ENCODE measurements at regions not wholly inside any gene's neighbourhood (a gene's known extent, or its start where the extent isn't known, plus 50 kb on each side); places are given as distances from the start of the nearest gene placed in this dataset.

DNA sequence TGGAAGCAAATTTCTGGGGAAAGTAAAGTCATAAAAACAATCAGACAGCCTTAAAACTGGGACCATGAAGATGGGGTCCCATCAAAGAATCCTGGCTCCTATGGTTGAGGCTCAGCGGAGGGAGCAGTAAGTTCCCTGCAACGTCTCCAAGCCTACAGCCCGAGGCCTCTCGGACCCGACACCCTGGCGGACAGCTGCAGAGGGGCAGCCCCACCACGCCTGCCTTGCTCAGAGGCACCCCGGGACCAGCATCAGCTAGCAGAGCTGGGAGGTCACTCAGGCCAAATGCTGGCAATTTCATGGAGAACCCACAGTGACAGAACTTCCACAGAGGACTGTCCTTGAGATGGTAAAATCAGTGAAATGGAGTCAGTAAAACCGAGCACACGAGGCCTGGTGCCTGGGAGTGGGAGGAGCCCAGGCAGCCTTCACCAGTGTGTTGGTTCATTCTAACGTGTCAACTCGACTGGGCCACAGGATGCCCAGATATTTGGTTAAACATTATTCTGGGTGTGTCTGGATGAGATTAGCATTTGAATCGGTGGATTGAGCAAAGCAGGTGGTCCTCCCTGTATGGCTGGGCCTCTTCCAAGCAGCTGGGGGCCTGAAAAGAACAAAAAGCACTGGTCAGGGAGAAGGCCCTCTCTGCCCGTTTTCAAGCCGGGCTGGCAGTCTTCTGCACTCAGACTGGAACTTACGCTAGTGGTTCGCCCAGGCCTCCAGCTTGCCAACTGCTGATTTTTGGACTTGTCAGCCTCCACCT is 96.2 kb upstream of the INSIG1 start:
- no peaks in the 10 kb centered on the region for H3K79me2 ChIP-seq (ENCODE audit: control insufficient read depth, insufficient read depth, low read length)
- H3K9ac ChIP-seq (replicated peaks; ENCODE audit: extremely low read depth, insufficient read depth, low read length): no peak overlapping the region
- ChIA-PET CTCF (interaction anchor here (1.3 kb wide), 1 partner anchor 144 kb away, joined by 4 read pairs; no protein-coding TSS in a partner anchor), POLR2A (no interaction called here)
- intact Hi-C loops (cut with micrococcal nuclease) (loop anchor here (10.0 kb wide), 1 partner anchor 603 kb away; no protein-coding TSS in a partner anchor), dilution Hi-C loops (cut with MboI; ENCODE audit: extremely low pct_ligation_motif_present, low sequenced_read_pairs) (no loop called here)
- H4K20me1 ChIP-seq (replicated peaks; ENCODE audit: control insufficient read depth, extremely low read depth, insufficient read depth, low read length): no peaks in the 10 kb centered on the region
- FAIRE-seq (no peak), DNase-seq (ENCODE audit: low read depth, low spot score) (no peak)
- no peak for TF ChIP-seq JUN (IDR thresholded peaks at IDR 0.05; ENCODE audit: borderline replicate concordance, insufficient read depth, insufficient read length, low read depth)
- no peak for TF ChIP-seq EZH2 (IDR thresholded peaks at IDR 0.05; ENCODE audit: borderline replicate concordance, low read depth, low read length, severe bottlenecking)
- TF ChIP-seq POLR2AphosphoS5 (IDR thresholded peaks at IDR 0.05; ENCODE audit: insufficient read depth, low read depth, low read length): no peak
- TF ChIP-seq MYC (IDR thresholded peaks at IDR 0.05; ENCODE audit: low read depth, low read length): no peak
- TF ChIP-seq, protein P1, sequence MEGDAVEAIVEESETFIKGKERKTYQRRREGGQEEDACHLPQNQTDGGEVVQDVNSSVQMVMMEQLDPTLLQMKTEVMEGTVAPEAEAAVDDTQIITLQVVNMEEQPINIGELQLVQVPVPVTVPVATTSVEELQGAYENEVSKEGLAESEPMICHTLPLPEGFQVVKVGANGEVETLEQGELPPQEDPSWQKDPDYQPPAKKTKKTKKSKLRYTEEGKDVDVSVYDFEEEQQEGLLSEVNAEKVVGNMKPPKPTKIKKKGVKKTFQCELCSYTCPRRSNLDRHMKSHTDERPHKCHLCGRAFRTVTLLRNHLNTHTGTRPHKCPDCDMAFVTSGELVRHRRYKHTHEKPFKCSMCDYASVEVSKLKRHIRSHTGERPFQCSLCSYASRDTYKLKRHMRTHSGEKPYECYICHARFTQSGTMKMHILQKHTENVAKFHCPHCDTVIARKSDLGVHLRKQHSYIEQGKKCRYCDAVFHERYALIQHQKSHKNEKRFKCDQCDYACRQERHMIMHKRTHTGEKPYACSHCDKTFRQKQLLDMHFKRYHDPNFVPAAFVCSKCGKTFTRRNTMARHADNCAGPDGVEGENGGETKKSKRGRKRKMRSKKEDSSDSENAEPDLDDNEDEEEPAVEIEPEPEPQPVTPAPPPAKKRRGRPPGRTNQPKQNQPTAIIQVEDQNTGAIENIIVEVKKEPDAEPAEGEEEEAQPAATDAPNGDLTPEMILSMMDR (IDR thresholded peaks at IDR 0.05; ENCODE audit: extremely low read depth in 1 of 2, insufficient read depth in 1 of 2, low read depth in 1 of 2, low read length in 2 of 2): no peak
- no peak for TF ChIP-seq FOS (IDR thresholded peaks at IDR 0.05; ENCODE audit: borderline replicate concordance, insufficient read depth, low read length)
- TF ChIP-seq MAX (IDR thresholded peaks at IDR 0.05; ENCODE audit: insufficient read depth, insufficient read length): no peak
- no peak for TF ChIP-seq POLR2A (IDR thresholded peaks at IDR 0.05; ENCODE audit: low read depth, low read length)
- TF ChIP-seq GATA2 (IDR thresholded peaks at IDR 0.05; ENCODE audit: insufficient read depth, insufficient read length, low read depth, low read length): no peak
- no TSS peak for BruUV-seq (replicated peaks)
- H3K27me3 ChIP-seq (ENCODE audit: control insufficient read depth in 2 of 2, insufficient read depth in 2 of 2, low read length in 2 of 2): no peaks in the 10 kb centered on the region
- no peak overlapping the region for H3K4me3 ChIP-seq (replicated peaks in 1 of 3; ENCODE audit: insufficient read depth in 1 of 3, low read depth in 1 of 3, low read length in 3 of 3)
- H3K36me3 ChIP-seq (ENCODE audit: control insufficient read depth in 2 of 2, extremely low read depth in 1 of 2, insufficient read depth in 2 of 2, low read length in 2 of 2): no peaks in the 10 kb centered on the region
- H3K4me1 ChIP-seq (ENCODE audit: control insufficient read depth, extremely low read depth, insufficient read depth, low read length): peaks cover 9% of the 10 kb centered on the region
- no peak overlapping the region for H3K27ac ChIP-seq (ENCODE audit: insufficient read depth, low read depth, low read length)
- H3K4me2 ChIP-seq (ENCODE audit: insufficient read depth, low read length): no peak overlapping the region
- no peaks in the 10 kb centered on the region for H3K9me1 ChIP-seq (replicated peaks; ENCODE audit: control insufficient read depth, extremely low read depth, insufficient read depth, low read length)
- no peak overlapping the region for H2AFZ ChIP-seq (ENCODE audit: low read depth, low read length)
- no peaks in the 10 kb centered on the region for H3K9me3 ChIP-seq (replicated peaks; ENCODE audit: control insufficient read depth, insufficient read depth, low read length)
